ENCODE measurements at regions not wholly inside any gene's neighbourhood (a gene's known extent, or its start where the extent isn't known, plus 50 kb on each side); places are given as distances from the start of the nearest gene placed in this dataset.

GRCh38 chr4:19119904-19120560, 1098.5 kb upstream of the LCORL start:
- Mint-ChIP-seq H3K4me3 (no peak overlapping the region), H3K27me3 (no peaks in the 10 kb centered on the region), H3K27ac (no peak overlapping the region), H3K9me3 (peaks cover 0 to 18% (median 8%) of the 10 kb centered on the region in 11 donors), H3K36me3 (no peaks in the 10 kb centered on the region), H3K4me1 (no peaks in the 10 kb centered on the region)
- POLR2A ChIA-PET: no interaction called here
- Histone ChIP-seq H3K27me3 (ENCODE audit: control insufficient read depth in 2 of 2, insufficient read depth in 2 of 2, low read length in 2 of 2) (no peaks in the 10 kb centered on the region), H3K27ac (ENCODE audit: low read depth, low read length) (no peak overlapping the region), H3K4me3 (ENCODE audit: low read length) (no peak overlapping the region), H3K4me1 (ENCODE audit: control insufficient read depth in 2 of 2, insufficient read depth in 2 of 2, low read length in 2 of 2) (no peaks in the 10 kb centered on the region), H3K36me3 (ENCODE audit: control insufficient read depth in 2 of 3, insufficient read depth in 3 of 3, low read length in 3 of 3) (no peaks in the 10 kb centered on the region), H3K9me3 (ENCODE audit: control insufficient read depth in 2 of 3, low read length in 3 of 3) (peaks cover 0 to 4% (median 0%) of the 10 kb centered on the region in 3 experiments)
- no peak for ATAC-seq
- CTCF ChIA-PET: interaction anchor here (1.8 kb wide), 1 partner anchor 13 kb away, joined by 3 read pairs; no protein-coding TSS in a partner anchor
- intact Hi-C loops (cut with micrococcal nuclease): no loop called here
- DNase-seq: no peak

- Histone ChIP-seq H3K27me3 (ENCODE audit: control insufficient read depth in 2 of 2, insufficient read depth in 2 of 2, low read length in 2 of 2) (no peaks in the 10 kb centered on the region), H3K4me3 (ENCODE audit: low read length) (no peak overlapping the region), H3K4me1 (ENCODE audit: control insufficient read depth in 2 of 2, insufficient read depth in 2 of 2, low read length in 2 of 2) (no peaks in the 10 kb centered on the region), H3K36me3 (ENCODE audit: control insufficient read depth in 2 of 3, insufficient read depth in 3 of 3, low read length in 3 of 3) (no peaks in the 10 kb centered on the region), H3K27ac (ENCODE audit: low read depth, low read length) (no peak overlapping the region), H3K9me3 (ENCODE audit: control insufficient read depth in 2 of 3, low read length in 3 of 3) (peaks cover 0 to 4% (median 0%) of the 10 kb centered on the region in 3 experiments)
- Mint-ChIP-seq H3K27ac (no peak overlapping the region), H3K27me3 (no peaks in the 10 kb centered on the region), H3K9me3 (peaks cover 0 to 6% (median 1%) of the 10 kb centered on the region in 11 donors), H3K4me3 (no peak overlapping the region), H3K36me3 (no peaks in the 10 kb centered on the region), H3K4me1 (no peaks in the 10 kb centered on the region)
- CTCF ChIA-PET: no interaction called here
- intact Hi-C loops (cut with micrococcal nuclease): no loop called here
- ATAC-seq (no peak), DNase-seq (no peak)
- POLR2A ChIA-PET: no interaction called here
Observed at GRCh38 chr4:19117022-19117421, 1095.5 kb upstream of the LCORL start.

DNA sequence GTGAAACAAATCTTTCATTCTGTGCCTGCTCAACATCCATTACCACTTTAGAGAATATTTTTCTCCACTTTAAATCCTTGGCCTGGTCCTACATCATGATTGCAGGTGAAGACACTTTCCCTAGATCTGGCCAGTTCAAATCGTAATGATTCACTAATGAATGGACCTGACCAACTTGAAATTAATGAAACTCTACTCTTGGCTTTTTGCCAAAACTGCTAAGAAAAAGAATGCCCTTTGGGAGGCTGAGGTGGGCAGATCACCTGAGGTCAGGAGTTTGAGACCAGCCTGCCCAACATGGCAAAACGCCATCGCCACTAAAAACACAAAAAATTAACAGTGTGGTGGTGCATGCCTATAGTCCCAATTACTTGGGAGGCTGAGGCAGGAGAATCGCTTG, 1082.6 kb upstream of the LCORL start:
- Histone ChIP-seq H3K9me3 (ENCODE audit: control insufficient read depth in 2 of 3, low read length in 3 of 3) (no peaks in the 10 kb centered on the region), H3K4me3 (ENCODE audit: low read length) (no peak overlapping the region), H3K4me1 (ENCODE audit: control insufficient read depth in 2 of 2, insufficient read depth in 2 of 2, low read length in 2 of 2) (no peaks in the 10 kb centered on the region), H3K27ac (ENCODE audit: low read depth, low read length) (no peak overlapping the region), H3K36me3 (ENCODE audit: control insufficient read depth in 2 of 3, insufficient read depth in 3 of 3, low read length in 3 of 3) (no peaks in the 10 kb centered on the region), H3K27me3 (ENCODE audit: control insufficient read depth in 2 of 2, insufficient read depth in 2 of 2, low read length in 2 of 2) (no peaks in the 10 kb centered on the region)
- Mint-ChIP-seq H3K4me3 (no peak overlapping the region), H3K9me3 (peaks cover 0 to 21% (median 4%) of the 10 kb centered on the region in 11 donors), H3K27ac (no peak overlapping the region), H3K4me1 (no peaks in the 10 kb centered on the region), H3K27me3 (no peaks in the 10 kb centered on the region), H3K36me3 (peaks cover 0 to 4% (median 0%) of the 10 kb centered on the region in 5 donors)
- ATAC-seq (no peak), DNase-seq (no peak)
- POLR2A ChIA-PET: no interaction called here
- intact Hi-C loops (cut with micrococcal nuclease): no loop called here
- CTCF ChIA-PET: no interaction called here

GRCh38 chr4:19095491-19096046, 1074.0 kb upstream of the LCORL start:
- H3K27ac ChIP-seq (ENCODE audit: low read depth, low read length): no peak overlapping the region
- DNase-seq (no peak), ATAC-seq (no peak)
- no peaks in the 10 kb centered on the region for H3K4me1 Mint-ChIP-seq
- CTCF ChIA-PET: no interaction called here
- POLR2A ChIA-PET: no interaction called here
- intact Hi-C loops (cut with micrococcal nuclease): no loop called here
- no peak overlapping the region for H3K4me3 ChIP-seq (ENCODE audit: low read length)
- H3K4me1 ChIP-seq (ENCODE audit: control insufficient read depth in 2 of 2, insufficient read depth in 2 of 2, low read length in 2 of 2): no peaks in the 10 kb centered on the region
- H3K27ac Mint-ChIP-seq: no peak overlapping the region
- peaks cover 0 to 5% (median 0%) of the 10 kb centered on the region in 3 experiments for H3K9me3 ChIP-seq (ENCODE audit: control insufficient read depth in 2 of 3, low read length in 3 of 3)
- peaks cover 0 to 21% (median 7%) of the 10 kb centered on the region in 11 donors for H3K9me3 Mint-ChIP-seq
- H3K27me3 ChIP-seq (ENCODE audit: control insufficient read depth in 2 of 2, insufficient read depth in 2 of 2, low read length in 2 of 2): no peaks in the 10 kb centered on the region
- H3K36me3 Mint-ChIP-seq: no peaks in the 10 kb centered on the region
- H3K4me3 Mint-ChIP-seq: no peak overlapping the region
- no peaks in the 10 kb centered on the region for H3K27me3 Mint-ChIP-seq
- H3K36me3 ChIP-seq (ENCODE audit: control insufficient read depth in 2 of 3, insufficient read depth in 3 of 3, low read length in 3 of 3): no peaks in the 10 kb centered on the region

GRCh38 chr4:19093951-19094350, 1072.4 kb upstream of the LCORL start:
- Mint-ChIP-seq H3K4me1 (no peaks in the 10 kb centered on the region), H3K27me3 (no peaks in the 10 kb centered on the region), H3K27ac (no peak overlapping the region), H3K4me3 (no peak overlapping the region), H3K36me3 (no peaks in the 10 kb centered on the region), H3K9me3 (peaks cover 0 to 16% (median 7%) of the 10 kb centered on the region in 11 donors)
- ATAC-seq: no peak
- POLR2A ChIA-PET: no interaction called here
- Histone ChIP-seq H3K9me3 (ENCODE audit: control insufficient read depth in 2 of 3, low read length in 3 of 3) (peaks cover 0 to 5% (median 0%) of the 10 kb centered on the region in 3 experiments), H3K27me3 (ENCODE audit: control insufficient read depth in 2 of 2, insufficient read depth in 2 of 2, low read length in 2 of 2) (no peaks in the 10 kb centered on the region), H3K27ac (ENCODE audit: low read depth, low read length) (no peak overlapping the region), H3K4me3 (ENCODE audit: low read length) (no peak overlapping the region), H3K4me1 (ENCODE audit: control insufficient read depth in 2 of 2, insufficient read depth in 2 of 2, low read length in 2 of 2) (no peaks in the 10 kb centered on the region), H3K36me3 (ENCODE audit: control insufficient read depth in 2 of 3, insufficient read depth in 3 of 3, low read length in 3 of 3) (no peaks in the 10 kb centered on the region)
- intact Hi-C loops (cut with micrococcal nuclease): no loop called here
- DNase-seq: no peak
- CTCF ChIA-PET: no interaction called here

DNA sequence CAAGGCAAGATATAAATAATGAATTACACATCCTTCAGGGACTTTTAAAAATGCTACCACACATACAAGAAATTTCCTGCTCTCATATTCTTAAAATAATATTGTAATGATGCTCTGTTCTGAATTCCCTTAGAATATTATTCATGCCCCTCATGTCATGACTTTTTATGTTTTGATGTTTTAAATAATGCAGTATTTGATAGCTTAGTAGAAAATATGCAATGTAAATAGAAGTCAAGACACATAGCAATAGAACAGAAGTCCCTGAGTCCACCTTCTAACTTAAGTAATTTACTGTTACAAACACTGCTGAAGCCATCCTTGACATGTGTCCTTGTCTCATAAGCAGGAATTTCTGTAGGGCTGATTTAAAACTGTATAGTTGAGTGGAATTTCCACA, 1071.2 kb upstream of the LCORL start:
- H3K4me1 ChIP-seq (ENCODE audit: control insufficient read depth in 2 of 2, insufficient read depth in 2 of 2, low read length in 2 of 2): no peaks in the 10 kb centered on the region
- DNase-seq: no peak
- H3K36me3 Mint-ChIP-seq: no peaks in the 10 kb centered on the region
- peaks cover 0 to 14% (median 6%) of the 10 kb centered on the region in 11 donors for H3K9me3 Mint-ChIP-seq
- peaks cover 0 to 5% (median 0%) of the 10 kb centered on the region in 3 experiments for H3K9me3 ChIP-seq (ENCODE audit: control insufficient read depth in 2 of 3, low read length in 3 of 3)
- CTCF ChIA-PET: no interaction called here
- intact Hi-C loops (cut with micrococcal nuclease): no loop called here
- no peak overlapping the region for H3K27ac Mint-ChIP-seq
- H3K27ac ChIP-seq (ENCODE audit: low read depth, low read length): no peak overlapping the region
- H3K27me3 Mint-ChIP-seq: no peaks in the 10 kb centered on the region
- POLR2A ChIA-PET: no interaction called here
- H3K4me1 Mint-ChIP-seq: no peaks in the 10 kb centered on the region
- no peak overlapping the region for H3K4me3 ChIP-seq (ENCODE audit: low read length)
- no peaks in the 10 kb centered on the region for H3K36me3 ChIP-seq (ENCODE audit: control insufficient read depth in 2 of 3, insufficient read depth in 3 of 3, low read length in 3 of 3)
- H3K4me3 Mint-ChIP-seq: no peak overlapping the region
- H3K27me3 ChIP-seq (ENCODE audit: control insufficient read depth in 2 of 2, insufficient read depth in 2 of 2, low read length in 2 of 2): no peaks in the 10 kb centered on the region
- no peak for ATAC-seq

DNA sequence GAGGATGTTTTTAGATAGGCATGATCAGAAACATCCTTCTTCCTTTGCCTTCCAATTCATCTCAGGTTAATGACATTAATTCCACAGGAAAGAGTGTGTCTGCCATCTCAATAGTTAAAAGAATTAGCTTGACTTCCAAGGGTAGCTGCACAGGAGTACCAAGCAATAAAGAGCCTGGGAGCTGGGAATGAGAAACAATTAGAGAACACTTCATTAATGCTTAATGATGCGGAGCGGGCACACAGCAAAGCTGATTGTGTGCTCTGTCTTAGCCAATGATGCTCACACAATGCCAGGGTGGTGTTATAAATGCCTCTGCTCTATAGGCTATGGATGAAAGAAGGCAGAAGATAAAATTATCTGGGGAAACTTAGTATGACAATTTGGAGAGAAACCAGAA, 1052.5 kb upstream of the LCORL start:
- POLR2A ChIA-PET: no interaction called here
- ATAC-seq: no peak

More for the DNA sequence above, 1052.5 kb upstream of the LCORL start:
- no peak overlapping the region for H3K4me3 Mint-ChIP-seq
- Histone ChIP-seq H3K4me1 (ENCODE audit: control insufficient read depth in 2 of 2, insufficient read depth in 2 of 2, low read length in 2 of 2) (no peaks in the 10 kb centered on the region), H3K4me3 (ENCODE audit: low read length) (no peak overlapping the region), H3K9me3 (ENCODE audit: control insufficient read depth in 2 of 3, low read length in 3 of 3) (peaks cover 0 to 3% (median 0%) of the 10 kb centered on the region in 3 experiments), H3K27me3 (ENCODE audit: control insufficient read depth in 2 of 2, insufficient read depth in 2 of 2, low read length in 2 of 2) (no peaks in the 10 kb centered on the region), H3K27ac (ENCODE audit: low read depth, low read length) (no peak overlapping the region), H3K36me3 (ENCODE audit: control insufficient read depth in 2 of 3, insufficient read depth in 3 of 3, low read length in 3 of 3) (no peaks in the 10 kb centered on the region)
- no peaks in the 10 kb centered on the region for H3K36me3 Mint-ChIP-seq
- no peak overlapping the region for H3K27ac Mint-ChIP-seq
- H3K27me3 Mint-ChIP-seq: no peaks in the 10 kb centered on the region
- H3K9me3 Mint-ChIP-seq: peaks cover 0 to 12% (median 4%) of the 10 kb centered on the region in 11 donors
- intact Hi-C loops (cut with micrococcal nuclease): no loop called here
- CTCF ChIA-PET: no interaction called here
- H3K4me1 Mint-ChIP-seq: no peaks in the 10 kb centered on the region
- DNase-seq: no peak
